NCI-H526 (cell line): ENCODE measurements at regions not wholly inside any gene's neighbourhood (a gene's known extent, or its start where the extent isn't known, plus 50 kb on each side); places are given as distances from the start of the nearest gene placed in this dataset.

ENCODE experiments used
- DNase-seq, 2 experiments: peaks; one replicate each; lab custom pipeline; 2025; lab: John Stamatoyannopoulos, UW

DNA sequence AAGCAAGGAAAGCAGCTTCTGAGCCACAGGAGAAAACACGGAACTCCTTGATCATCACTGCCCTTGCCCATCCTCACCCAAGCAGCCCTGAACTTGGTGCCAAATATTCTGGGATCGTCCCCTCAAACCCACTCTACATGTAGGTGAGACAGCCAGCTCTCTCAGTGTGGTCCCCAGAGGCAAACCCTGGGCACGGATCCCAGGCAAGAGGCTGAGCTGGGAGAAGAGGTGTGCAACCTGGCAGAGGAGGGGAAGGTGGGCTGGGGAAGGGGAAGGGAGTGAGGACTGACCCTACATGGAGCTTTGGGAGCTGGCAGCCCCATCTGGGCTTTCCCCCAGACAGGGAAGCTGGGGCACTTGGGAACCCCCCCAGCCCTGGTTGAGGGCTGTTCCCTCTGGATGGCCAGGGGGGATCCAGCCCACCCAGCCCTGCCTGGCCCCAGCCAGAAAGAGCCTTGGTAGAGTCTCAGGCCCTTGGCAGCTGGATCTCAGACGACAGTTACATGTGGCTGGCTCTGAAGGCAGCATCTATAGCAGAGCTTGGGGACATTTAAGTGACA is 186.2 kb upstream of the CST7 start:
- DNase-seq: no peak

DNA sequence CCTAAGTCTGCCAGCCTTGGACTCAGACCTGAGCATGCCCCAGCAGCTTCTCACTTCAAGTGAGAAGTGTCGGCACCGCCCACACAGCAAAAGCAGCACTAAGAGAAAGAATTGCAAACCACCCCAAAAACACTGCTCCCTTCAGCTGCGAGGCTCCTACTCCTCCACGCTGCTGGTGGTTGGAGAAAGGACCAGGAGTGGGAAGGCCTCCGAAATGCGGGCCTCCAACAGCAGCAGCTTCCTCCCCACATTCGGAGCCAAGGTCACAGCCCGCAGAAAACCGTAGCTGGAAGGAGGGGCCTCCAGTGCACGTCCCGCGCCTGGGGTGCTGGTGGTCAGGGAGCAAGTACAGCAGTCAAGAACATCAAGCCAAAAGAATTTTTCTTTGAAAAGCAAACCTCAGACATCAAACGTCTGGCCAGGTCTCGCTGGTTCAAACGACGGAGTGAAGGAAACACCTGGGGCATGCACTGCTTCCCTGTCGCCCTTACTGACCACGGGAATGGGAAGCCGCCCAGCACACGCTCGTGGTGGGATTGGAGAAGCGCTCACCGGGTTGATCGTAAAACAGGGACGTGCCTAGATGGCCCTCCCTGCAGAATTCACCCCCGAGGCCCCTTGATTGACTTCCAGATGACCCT is 185.6 kb upstream of the CST7 start:
- no peak for DNase-seq

DNA sequence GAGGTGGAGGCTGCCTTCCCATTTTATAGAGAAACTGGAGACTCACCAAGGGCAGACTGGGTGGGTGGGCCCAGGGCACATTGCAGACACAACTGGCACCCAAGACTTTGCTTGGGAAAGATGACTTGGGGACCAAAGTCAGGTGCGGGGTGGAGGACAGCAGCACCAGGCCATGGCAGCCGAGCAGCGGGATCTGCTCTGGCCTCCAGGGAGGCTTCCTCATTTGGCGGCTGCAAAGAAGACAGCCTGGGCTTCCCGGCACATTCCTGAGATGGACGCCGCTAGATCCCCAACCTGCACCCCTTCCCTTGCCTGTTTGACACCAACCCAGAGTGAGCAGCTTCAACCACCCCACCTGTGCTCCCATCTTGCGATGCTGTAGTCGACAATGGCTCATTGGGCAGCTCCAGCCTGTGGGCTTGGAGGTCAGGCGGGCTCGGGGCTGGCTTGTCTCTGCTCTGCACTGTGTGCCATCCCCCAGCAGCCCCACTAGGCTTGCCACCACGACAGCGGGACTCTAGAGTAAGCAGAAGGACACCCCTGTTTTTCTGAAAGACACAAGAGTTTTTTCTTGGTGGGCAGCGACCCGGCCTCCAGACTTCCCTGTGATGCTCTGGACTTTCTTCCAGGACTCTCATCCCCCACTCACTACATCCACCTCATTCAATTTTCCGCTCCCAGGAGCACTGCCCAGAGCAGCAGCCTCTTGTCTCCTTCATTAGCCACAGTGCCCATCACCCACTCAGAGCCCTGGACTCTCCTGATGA is 184.9 kb upstream of the CST7 start:
- no peak for DNase-seq

DNA sequence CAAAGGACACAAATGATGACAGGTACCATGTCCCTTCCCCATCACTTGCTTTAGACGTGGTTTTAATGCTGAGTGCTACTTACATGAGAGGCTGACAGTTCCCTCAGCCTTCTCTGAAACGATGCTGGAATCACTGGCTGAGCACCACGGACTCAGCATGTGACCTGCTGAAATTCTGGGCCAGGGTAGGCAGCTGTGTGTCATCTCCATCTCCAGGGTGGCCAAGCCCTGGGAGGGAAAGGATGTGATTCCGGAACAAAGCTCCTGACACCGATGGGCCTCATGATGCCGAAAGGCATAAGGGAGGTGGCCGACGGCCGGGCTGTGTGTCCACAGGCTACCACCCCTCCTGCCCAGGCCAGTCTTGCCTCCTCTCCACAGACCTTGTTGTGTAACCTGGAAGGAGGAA is 184.3 kb upstream of the CST7 start:
- no peak for DNase-seq

DNA sequence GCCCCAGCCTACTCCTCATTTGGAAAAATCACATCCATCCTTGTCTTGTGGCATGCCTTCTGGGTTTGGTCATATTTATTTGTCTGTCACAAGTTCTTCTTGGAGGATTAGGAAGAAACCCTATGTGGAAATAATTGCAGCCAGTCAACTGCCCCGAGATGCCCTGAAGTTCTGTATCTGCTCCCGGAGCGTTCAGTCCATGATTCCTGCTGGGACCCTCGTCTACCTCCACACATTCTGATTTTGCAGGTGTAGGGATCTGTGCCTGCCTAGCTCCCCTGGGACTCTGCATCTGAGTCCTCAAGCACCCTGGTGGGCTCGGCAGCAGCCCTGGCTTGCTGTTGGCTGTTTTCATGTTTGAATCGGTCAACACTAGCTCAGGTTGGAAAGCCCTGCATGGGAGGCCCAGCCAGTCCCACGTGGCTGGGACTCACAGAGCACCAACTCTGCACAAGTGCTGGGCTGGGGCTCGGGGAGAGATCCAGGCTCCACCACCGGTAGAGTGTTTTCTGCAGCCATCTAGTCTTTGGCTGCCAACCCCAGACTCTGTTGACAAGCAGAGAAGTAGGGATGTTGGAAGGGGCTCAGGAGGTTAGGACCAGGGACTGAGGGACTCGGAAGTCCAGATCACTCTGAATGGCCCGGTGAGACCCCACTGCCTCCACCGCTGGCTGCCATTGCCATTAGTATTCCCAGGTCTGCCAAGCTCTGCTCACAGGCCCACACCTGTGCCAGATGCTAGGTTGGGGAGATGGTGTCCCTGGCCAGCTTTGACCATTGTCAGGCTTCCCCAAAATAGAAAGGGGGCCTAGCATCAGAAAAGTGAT is 183.5 kb upstream of the CST7 start:
- DNase-seq: no peak

DNA sequence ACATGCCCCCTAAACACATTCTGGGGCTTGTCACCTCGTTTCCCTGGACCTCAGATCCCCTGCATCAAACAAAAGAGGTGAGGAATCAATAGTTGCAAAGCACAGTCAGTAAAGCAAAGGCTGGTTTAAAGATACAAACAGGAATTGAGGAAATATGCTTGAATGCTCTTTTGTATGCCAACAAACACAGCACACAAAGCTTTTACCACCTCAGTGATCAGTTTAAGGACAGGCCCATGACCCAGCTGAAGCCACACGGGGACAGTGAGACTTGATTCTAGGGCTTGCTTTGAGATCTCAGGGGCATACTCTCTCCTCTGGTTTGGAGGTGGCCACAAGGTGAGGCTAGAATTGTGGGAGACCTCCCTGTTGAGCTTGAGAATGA is 182.9 kb upstream of the CST7 start:
- no peak for DNase-seq

DNA sequence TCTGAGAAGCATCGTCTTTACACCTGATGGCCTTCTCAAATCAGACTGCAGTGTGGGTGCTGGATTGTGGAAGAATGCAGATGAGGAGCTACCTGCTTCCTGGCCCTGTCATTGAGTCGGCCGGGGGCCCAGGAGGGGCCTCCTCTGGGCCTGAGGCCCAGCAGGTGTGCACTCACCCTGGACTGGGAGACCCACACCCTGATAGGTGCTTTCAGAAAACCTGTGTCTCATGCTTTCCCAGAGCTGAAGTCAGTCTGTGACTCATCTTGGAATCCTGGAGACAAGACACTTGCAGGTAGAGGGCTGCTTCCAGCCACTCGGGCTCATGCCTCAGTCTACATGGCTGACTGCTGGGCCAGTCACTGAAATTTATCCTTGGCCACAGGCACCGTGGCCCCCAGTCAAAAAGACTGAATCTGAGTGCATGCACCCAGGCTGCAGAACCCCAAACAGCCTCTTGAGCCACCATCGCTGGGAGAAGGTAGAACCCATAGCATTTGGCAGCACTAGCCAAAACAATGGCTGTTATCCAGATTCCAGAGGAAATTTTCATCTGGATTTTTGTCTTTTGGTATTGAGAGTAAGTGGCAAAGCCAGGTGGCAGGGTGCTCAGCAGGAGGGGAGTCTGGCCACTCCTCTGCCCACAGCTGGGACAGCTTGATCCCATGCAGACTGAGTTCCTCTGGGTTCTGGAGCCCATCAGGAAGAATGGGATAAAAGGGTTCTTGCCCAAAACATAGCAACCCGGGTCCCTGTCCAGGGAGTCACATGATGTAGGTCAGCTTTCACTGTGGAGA is 182.0 kb upstream of the CST7 start:
- DNase-seq: no peak

DNA sequence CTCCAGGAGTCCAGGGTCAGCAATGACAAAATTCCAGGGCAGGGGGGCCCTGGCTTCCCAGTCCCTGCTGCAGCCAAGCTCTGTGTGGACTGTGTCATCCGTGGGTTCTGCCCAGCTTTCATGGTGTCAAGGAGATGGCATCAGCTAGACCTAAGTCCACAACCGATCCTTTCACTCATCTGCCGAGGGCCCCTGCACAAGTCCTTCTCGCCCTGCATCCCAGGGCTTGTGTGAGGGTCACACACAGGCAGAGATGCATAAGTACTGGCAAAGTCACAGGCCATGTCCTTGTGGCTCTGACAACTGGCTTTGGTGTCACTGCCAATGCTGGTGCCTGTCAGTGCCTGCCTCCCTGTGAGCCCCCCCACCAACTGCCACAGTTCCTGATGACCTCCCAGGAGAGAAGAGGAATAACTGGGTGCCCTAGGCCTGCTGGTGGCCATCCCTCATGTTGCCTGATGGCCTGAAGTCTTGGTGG is 181.4 kb upstream of the CST7 start:
- DNase-seq: no peak

DNA sequence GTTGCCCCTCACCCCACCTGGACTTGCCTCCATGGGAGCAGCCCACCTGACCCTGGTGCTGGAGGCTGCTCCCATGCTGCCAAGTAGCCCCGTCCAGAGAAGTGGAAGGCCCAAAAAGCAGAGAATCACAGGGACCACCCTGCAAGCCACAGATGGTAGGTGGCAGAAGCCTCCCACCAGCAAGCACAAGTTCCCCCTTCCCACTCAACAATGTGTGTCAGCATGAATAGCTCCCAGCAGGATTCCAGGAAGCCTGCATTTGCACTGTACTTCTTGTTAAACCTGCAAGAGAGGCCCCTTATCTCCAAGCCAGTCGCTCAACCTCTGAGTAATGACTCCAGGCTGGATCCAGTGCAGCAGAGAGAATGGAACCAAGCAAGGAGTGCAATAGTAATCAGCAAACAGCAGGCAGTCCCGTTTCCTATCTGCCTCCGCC is 180.8 kb upstream of the CST7 start:
- DNase-seq: no peak

DNA sequence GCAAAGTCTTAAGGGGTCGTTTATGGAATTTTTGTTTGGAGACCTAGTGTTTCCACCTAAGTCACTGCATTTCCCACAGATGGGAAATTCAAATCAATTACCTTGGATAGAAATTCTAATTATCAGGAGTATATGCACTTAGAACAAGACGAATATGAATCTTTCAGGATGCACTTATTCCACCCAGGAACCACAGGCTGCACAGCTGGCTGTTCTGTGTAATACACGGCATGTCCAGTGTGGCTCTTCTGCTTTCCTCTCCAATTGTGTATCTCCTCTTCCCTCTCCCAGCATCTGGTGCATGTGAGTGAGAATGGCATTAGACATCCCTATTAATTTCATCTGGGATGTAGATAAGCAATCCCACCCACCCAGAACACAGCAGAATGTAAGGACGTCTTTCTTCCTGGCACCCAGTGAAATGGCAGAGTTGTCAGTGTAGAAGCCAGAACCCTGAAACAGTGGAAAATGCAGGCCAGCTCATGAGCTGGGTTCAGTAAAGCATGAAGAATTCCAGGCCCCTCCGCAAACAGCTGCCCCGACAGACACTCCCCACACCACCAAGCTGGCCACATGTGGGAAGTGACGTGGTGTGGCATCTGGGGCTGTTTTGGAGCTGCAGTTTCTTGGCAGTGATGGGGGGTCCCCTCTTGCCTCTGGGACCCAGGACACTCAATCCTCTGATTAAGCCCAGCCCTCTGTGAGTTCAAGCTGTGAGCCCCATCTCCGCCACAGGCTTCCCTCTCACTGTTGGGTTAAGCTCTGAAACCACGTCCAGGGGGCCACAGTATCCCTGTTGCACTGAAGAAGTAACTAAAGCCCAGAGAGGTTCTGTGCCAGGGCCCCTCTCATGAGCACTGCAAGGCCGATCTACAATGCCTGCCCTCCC is 180.1 kb upstream of the CST7 start:
- no peak for DNase-seq

DNA sequence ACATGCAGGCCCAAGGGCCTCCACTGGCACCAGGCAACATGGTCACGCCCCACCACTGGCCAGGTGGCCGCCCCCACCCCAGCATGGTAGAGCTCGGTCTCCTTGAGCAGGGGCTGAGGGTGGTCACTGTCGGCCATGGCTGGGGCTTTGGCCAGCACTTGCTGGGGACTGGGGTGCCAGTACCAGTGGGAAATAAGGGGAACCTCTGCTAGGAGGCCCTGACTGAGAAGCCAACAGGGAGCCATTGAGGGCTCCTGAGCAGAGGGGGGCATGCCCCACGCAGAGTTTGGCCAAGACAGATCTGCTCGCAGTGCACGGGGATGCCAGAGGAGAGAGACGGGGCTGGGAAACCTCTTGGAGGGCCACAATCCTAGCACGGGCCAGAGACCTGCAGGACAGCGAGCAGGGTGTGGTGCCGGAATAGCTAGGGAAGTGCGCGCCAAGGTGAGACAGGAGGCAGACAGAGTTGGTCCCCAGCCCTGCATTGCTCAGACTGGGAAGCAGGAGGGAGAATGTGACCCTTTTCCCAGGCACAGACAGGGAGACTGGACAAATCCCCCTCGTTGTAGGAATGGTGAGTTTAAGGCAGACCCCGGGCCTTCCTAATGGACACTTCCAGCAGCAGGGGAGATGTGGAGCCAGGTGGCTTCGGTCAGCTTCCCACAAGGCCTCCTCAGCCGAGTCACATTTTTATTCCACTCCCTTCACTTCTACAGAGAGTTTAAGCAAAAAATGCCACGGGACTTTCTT is 179.0 kb upstream of the CST7 start:
- no peak for DNase-seq

DNA sequence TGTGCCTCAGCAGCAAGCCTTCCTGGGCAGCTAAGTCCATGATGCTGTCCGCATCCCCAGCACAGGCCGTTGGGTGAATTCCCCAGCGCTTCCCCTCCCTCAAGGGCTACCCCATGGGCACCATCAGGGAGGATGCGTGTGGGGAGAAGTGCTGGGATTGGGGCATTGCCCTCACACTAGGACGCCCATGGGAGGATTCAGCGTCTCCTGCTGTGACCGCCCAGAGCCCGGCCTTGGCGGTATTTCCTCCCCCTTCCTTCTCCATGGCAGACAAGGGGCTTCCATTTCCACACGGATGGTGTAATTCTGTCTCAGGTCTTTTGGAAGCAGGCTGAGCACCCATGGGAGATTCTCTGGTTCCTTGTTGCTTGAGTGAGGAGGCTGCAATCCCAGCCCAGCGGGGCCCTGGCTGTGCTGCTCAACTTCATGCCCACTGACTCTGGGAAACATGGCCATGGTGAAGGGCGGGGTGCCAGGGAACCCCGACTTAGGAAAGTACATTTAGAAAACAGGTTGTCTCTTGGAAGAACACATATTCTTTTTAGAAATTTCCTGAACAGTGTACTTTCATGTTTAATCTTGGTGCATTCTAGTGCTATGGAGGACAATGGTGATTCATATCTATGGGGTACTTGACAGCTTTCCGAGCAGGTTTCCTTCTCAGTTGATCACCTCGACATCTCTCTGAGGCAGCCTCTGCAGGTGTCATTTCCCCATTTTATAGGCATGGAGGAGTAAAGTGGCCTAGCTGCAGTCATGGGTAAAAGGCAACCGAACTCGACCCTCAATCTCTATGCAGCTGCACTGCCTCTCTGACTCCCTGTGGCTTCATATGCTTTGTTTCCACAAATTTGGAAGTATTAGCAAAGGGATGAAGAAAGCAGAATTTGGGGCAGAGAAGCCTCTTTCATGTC is 178.2 kb upstream of the CST7 start:
- no peak for DNase-seq

DNA sequence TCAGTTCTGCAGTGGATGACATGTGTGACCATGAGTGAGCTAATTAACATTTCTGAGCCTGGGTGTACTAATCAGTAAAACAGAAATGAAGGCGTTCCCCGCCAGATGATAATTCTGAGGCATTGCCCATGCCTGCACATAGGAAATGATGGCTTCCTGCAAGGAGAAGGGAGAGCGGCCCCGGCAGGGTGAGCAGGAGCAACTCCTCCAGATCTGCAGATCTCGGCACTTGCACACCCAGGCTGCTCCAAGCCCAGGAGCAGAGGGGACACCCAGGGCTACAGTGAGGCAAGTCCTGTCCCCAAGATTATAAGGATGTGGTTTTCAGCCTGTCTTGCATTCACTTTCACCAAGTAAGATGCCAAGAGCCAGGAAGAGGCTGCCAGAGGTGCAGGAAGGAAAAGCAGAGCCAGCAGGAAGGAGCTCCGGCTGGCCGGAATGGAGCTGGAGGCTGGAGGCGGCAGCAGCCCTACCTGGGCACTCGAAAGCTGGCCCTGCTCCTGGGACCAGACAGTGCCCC is 177.5 kb upstream of the CST7 start:
- DNase-seq: no peak

DNA sequence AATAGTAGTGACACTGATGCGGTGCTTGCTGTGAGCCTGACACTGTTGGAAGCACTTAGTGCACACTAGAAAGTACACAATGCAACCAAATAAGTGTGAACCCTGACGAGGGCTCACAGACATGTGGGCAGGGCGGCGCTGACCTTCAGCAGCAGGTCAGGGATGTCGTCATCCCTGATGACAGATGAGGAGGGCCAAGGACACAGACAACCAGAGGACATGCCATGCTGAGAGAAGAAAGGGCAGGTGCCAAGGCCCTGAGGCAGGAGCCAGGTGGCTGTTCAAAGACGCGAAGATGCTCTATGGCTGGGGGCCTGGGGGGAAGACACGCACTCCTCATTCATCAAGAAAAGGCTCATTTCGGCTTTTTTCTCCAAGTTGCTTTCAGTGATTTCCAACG is 176.4 kb upstream of the CST7 start:
- no peak for DNase-seq

DNA sequence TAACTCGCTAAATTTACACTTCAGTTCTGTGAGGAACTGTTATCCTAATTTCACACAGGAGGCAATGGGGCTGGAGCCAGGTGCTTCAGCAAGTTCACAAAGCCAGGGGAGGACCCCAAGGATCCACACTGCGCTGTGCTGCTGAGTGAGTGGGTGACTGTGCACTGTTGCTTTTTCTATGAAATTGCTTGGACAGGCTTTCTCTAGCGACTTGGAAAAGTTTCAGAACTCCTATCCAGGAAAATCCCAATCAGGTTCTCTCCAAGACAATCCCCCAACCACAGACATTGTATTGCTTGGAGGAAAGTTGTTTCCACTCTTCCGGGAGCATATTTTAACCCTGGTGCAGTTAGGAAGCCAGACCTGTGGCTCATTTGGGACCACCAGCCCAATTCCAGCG is 175.9 kb upstream of the CST7 start:
- DNase-seq: no peak

DNA sequence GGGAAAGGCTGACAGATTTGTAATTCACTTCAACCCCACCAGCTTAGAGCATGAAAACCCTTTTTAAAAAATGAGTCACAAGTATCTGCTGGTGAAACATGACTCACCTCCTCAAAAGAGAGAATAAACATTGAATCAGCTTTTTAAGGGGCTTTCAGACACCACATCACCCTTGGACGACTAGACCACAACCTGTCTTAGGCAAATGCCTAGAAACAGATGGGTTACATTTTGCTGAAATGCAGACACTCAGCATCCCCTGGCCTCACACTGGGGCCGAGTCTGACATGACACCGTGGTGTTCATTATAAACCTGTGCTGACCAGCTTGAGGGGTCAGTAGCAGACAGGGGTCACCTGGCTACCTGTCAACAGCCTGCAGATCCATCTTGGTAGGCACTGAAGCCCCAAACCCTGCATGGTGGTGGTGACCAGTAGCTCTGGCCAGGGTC is 175.3 kb upstream of the CST7 start:
- no peak for DNase-seq

DNA sequence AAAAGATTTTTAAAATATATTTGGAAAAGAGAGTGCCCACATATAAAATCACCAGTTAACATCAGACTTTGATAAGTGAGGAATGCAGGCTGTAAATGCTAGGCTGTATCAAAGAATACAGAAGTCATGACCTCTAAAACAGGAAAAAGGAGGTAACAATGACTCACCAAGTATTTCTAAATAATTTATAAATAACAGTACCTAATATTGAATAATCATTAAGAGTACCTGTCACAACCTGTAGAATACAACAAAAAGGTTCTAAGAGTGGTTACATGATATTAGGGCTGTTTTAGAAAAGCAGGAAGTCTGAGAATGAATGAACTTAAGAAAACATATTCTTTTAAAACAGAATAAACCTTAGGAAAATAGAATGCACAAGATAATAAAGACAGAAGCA is 173.1 kb upstream of the CST7 start:
- no peak for DNase-seq

DNA sequence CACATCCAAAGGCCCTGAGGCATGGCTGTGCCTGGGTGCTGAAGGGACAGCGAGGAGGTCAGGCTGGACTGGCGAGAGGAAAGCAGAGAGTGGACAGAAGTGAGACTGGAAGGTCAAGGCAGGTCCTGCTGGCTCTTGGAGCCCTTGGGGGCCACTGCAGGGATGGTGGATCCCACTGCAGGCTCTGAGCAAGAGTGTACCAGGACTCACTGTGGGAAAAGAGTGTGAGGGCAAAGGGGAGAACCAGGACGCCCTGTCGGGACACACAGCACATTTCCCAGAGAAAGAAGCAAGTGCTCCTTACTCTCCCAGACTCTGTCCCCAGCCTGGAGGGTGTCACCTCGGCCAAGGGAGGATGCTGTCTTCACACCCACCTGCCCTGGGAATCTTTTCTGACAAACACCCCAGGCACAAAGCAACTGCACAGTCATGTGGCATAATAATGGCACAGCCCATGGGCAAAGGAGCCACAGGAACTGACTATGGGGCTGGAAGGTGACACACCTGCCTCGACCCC is 172.3 kb upstream of the CST7 start:
- no peak for DNase-seq
